AML-193 (cell line): ENCODE measurements at regions not wholly inside any gene's neighbourhood (a gene's known extent, or its start where the extent isn't known, plus 50 kb on each side); places are given as distances from the start of the nearest gene placed in this dataset.
"Not testable (repeated sequence)": the region's sequence is repeated elsewhere in the genome, so short reads cannot be mapped to it uniquely, and the experiment has no call there.

Source experiments
- DNase-seq, 2 experiments: peaks; one replicate each; lab custom pipeline; 2025; lab: John Stamatoyannopoulos, UW

DNA sequence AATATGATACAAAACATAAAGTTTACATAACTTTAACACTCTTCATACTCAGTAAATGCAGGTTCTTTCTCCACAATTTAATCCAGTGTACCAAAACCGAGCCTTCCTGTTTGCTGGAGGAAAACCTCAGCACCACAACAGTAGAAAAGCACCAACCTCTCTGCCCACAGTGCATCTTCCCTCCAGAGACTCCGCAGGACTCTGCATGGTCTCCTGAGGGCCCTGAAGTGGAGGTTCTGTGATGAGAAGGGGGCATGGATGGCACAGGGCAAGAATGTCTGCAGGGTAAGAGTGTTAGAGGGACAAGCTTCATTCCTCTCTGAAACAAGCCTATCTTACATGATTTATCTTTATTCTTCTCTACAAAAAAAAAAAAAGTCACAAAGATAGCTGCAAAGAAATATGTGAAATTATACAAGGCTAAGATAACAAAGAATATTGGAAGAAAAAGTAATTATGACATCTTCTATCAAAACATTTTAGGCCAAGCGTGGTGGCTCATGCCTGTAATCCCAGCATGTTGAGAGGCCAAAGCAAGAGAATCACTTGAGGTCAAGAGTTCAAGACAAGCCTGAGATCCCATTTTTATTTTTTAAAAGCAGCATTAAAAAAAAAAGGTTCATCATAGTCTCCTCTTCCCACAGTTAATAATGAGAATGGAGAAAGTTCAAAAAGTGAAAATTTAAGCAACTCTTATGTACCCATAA is 102.0 kb downstream of the VPREB1 start:
- DNase-seq = no peak

DNA sequence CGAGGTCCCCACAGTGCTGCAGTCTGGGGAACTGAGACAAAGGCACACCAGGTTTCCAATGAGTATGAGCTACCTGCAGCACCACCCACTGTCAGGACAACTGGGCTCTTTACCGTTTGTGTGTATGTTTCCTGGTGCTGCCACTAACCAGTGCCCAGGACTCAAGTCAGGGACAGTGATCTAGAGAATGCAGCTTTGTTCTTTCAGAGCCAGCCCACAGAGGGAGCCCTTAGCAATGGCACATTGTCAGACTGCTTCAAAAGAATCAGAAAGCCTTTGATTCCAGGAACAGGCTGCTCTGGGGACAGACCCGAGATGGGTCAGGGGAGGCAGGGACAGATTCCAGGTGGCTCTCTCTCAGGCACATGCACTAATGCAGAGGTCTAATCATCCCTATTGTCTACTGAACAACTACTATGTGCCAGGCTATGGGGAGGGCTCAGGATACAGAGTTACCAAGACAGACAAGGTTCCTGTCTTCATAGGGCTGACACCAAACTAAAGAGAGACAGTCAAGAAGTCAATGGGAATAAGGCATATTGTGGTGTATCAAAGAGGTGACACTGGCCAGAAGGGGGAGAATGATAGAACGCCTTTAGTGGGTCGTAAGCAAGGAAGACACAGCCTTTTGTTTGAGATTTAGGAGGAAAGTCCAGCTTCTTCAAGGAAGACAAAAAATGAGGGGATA is 103.7 kb downstream of the VPREB1 start:
- DNase-seq = peak in 1 of 2 experiments; percentile 1

- no peak for DNase-seq
Measured at GRCh38 chr22:22348815-22349454, 104.3 kb downstream of the VPREB1 start.

GRCh38 chr22:22349455-22349836 is 104.9 kb downstream of the VPREB1 start:
- DNase-seq = no peak

- no peak for DNase-seq
Measured at GRCh38 chr22:22351366-22351765, 106.8 kb downstream of the VPREB1 start.

DNA sequence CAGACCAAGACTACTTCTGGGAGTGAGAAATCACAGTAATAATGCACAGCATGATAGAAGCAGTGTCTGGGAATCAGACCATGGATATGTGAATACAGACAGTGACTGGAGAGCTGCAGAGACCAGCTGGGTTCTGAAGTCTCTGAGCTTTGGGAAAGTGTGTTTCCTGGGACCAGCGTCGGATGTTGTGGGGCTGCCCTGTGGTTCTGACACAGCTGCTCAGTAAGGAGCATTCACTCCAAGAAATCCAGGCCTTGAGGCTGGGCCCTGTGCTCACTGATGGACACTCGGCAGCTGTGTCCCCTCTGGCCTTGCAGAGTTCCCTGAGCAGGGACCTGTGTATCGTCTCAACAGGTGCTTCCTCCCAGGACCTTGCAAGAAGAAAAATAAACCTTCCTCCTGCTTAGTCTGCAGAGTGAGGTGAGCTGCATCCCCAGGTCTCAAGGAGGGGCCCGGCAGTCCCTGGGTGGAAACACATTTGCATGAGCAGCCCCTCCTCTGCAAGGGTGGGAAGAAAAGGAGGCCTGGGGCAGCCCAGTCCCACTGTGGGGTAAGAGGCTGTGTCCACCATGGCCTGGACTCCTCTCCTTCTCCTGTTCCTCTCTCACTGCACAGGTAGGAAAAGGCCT is 107.9 kb downstream of the VPREB1 start:
- no peak for DNase-seq

DNA sequence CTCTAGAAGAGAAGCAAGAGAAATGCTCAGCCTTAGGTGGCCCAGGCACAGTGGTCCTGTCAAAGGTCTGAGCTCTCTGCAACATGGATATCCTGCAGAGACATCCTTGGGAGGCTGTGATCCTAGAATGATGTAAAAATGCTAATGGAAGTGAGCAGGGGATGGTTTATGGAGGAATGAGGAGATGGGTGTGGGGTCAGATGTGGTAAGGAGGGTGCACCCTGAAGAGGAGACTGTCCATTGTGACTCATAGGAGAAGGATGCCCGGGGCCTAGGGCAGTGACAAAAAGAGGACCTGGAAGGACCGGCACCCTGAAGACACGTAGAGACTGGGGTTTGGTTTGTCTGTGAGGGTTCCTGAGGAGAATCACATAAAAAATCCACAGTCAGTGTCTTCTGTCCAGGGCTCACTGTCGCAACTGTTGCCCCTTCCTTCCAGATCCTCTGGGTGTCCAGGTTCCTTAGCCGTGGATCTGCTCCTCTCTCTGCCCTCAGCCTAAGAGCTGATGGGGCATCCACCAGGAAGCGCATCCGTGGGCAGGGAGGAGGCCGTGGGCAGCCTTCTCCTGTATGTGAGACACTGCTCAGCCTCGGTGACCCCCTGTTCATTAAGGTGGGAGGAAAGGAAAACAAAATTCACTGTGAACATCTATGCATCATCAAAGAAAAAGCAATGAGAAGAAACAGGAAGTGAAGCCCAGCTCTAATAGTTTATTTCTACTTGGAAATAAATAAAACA is 110.7 kb downstream of the VPREB1 start:
- DNase-seq = no peak

DNA sequence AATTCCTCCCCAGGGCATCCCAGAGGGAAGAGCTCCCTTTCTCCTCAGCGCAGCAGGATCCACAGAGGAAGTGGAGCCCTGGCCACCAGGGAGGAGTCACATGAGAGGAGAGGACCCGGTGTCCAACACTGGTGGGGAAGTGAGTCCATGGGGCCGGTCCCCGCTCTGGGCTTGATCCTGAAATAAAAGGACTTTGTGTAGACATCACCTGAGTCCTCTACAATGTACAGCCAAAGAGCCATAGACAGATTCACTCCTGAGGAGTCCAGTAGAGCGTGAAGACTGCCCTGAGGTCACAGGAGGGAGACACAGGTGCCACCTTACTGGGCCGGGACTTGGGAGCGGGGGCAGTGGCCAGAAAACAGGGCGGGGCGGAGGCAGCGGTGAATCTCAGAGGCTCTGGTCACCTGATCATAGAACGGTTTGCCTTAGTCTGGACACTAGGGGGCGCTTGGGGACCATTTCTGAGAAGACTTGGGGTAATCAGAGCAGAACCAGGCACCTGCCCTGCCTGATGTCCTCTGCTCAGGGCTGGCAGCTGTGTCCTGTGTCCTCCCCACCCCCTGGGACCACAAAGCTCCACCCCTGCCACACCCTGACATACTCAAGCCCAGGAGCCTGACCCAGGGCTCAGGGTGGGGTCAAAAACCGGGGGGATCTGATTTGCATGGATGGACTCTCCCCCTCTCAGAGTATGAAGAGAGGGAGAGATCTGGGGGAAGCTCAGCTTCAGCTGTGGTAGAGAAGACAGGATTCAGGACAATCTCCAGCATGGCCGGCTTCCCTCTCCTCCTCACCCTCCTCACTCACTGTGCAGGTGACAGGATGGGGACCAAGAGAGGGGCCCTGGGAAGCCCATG is 112.7 kb downstream of the VPREB1 start:
- DNase-seq = peak; percentile 57 to 71

- no peak for DNase-seq
Measured at GRCh38 chr22:22358152-22358551, 113.6 kb downstream of the VPREB1 start.

DNA sequence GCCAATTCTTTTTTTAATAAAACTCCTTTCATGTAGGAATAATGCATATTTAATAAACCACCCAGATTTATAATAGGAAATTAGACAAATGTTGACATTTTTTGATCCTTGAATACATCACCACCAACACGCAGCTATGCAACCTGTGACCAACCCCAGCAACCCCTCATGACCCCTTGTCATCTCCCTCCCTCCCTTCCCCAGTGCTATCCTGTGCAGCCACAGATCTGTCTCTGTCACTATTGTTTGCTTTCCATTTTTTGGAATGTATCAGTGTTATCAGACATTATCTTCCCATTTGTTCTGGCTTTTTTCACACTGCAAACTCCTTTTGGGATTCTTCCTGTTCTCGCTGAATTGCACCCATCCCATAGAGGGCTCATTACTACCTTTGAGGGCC is 114.1 kb downstream of the VPREB1 start:
- no peak for DNase-seq

- no peak for DNase-seq
Measured at GRCh38 chr22:22359465-22359864, 114.9 kb downstream of the VPREB1 start.

DNA sequence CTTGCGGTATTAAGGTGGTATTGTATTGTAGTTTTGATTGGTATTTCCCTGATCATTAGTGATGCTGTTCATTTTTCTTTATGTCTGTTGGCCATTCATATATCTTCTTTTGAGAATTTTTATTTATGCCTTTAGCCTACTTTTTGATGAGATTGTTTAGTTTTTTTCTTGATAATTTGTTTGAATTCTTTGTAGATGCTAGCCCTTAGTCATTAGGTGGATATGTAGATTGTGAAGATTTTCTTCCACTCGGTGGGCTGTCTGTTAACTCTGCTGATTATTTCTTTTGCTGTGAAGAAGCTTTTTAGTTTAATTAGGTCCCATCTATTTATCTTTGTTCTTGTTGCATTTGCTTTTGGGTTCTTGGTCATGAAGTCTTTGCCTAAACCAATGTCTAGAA is 115.4 kb downstream of the VPREB1 start:
- no peak for DNase-seq

- DNase-seq = no peak
Measured at GRCh38 chr22:22362311-22362710, 117.7 kb downstream of the VPREB1 start.

GRCh38 chr22:22362936-22363335 is 118.3 kb downstream of the VPREB1 start:
- DNase-seq = peak; percentile 8 to 21

DNA sequence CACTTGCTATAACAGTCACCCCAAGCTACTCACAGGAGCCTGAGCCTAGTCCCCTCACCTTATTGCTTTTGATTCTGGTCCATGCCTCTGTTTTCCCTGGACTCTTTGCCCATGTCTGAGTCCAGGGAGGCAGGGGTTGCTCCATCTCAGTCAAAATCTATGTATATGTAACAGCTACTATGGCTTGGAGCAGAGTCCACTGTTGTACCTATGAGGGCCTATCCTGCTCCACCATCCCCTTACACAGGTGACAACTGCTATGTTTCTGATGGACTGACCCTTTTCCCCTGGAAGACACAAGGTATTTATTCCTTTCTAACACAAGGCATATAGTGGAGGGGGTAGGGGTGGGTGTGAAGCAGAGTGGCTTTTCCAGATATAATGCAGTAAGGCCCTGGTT is 119.6 kb downstream of the VPREB1 start:
- no peak for DNase-seq

DNA sequence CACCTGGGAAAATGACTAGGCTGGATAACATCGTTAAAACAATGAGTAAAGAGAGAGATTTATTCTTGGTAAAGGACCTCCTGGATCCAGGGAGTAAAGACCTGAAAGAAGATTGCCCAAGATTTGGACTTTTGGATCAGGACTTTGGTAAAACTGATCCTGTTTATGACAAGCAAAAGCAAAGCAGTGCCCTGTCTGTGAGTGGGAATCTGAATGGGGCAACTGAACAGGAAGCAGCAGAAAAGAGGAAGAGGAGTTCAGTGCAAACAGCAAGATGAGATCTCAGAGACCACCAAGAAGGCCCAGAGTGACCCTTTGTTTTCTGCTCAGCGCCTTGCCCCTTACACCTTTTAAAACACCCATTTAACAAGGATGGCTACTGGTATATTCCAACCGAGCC is 122.0 kb downstream of the VPREB1 start:
- no peak for DNase-seq

DNA sequence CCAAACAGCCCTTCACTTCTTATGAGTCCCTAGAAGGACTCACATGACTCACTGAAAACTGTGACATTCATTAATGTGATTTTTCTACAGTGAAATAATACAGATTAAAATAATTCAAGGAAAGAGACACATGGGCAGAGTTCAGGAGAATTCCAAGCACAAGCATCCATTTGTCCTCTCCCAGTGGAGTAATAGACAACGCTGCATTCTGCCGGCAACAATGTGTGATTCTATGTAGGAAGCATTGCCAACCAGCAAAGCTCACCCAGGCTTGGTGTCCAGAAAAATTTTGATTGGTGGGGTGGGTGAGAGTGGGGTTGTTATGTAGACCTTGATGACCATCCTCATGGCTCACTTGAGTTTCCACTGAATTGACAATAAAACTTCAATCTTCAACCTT is 123.9 kb downstream of the VPREB1 start:
- no peak for DNase-seq

- not testable (repeated sequence) for DNase-seq
Measured at GRCh38 chr22:22369219-22369963, 124.8 kb downstream of the VPREB1 start.

DNA sequence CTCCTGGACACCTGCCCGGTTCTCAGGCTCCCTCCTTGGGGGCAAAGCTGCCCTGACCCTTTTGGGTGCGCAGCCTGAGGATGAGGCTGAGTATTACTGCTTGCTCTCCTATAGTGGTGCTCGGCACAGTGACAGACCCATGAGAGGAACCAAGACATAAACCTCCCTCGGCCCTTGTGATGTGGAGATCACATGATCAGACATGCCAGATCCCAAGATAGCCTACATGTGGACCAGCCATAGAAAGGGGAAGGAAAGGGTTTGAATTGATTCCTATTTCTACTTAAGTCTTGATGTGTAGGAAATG is 125.3 kb downstream of the VPREB1 start:
- DNase-seq = no peak

GRCh38 chr22:22371031-22371541 is 126.5 kb downstream of the VPREB1 start:
- DNase-seq = no peak
